Psoas muscle (tissue), 7 donors: ENCODE measurements at regions not wholly inside any gene's neighbourhood (a gene's known extent, or its start where the extent isn't known, plus 50 kb on each side); places are given as distances from the start of the nearest gene placed in this dataset.
"Not testable (repeated sequence)": the region's sequence is repeated elsewhere in the genome, so short reads cannot be mapped to it uniquely, and the experiment has no call there.

Experiments used
- ATAC-seq, 4 donors: fragments of 200-7000 bp; cut with Tn5 transposase; one replicate each; pipeline ENCODE4 v1.9.1; 2020; ENCODE audit warnings: moderate library complexity in 3 of 4, mild to moderate bottlenecking in 2 of 4
- DNase-seq, 2 donors: peaks; one replicate each; pipeline ENCODE4 v3.0.0-alpha.2; 2020
- H3K27ac ChIP-seq: fragments of 200-600 bp; one replicate; pipeline ENCODE4 v1.8.0; 2022
- H3K27me3 ChIP-seq, 3 donors: fragments of 200-600 bp in 1 of 3; one replicate each; pipeline versions ENCODE4 v1.6.1 to v1.8.0; 2013 to 2022; ENCODE audit warnings: low read length in 2 of 3, mild to moderate bottlenecking in 2 of 3, moderate library complexity in 1 of 3; ENCODE audit not compliant: insufficient read depth in 3 of 3
- H3K36me3 ChIP-seq, 2 donors: fragments of 200-600 bp in 1 of 2; one replicate each; pipeline versions ENCODE4 v1.6.1 to v1.8.0; 2013 to 2022; ENCODE audit warnings: low read depth in 1 of 2, mild to moderate bottlenecking in 1 of 2, moderate library complexity in 1 of 2; ENCODE audit not compliant: insufficient read depth in 1 of 2
- H3K4me1 ChIP-seq: fragments of 200-600 bp; one replicate; pipeline ENCODE4 v1.8.0; 2022
- H3K4me3 ChIP-seq: fragments of 200-600 bp; one replicate; pipeline ENCODE4 v1.8.0; 2022; ENCODE audit warnings: mild to moderate bottlenecking
- H3K9me3 ChIP-seq: fragments of 200-600 bp; one replicate; pipeline ENCODE4 v1.8.0; 2022
- WGBS, 3 donors: extraction: QIAGEN DNeasy Blood & Tissue Kit; methylation state at CpG; one replicate each; pipeline versions ENCODE4 v1.1.6 to v1.1.7; 2013; 5-methylcytosine and 5-hydroxymethylcytosine counted together
- intact Hi-C, 2 donors: fragments of 100-400 bp; cut with DNase I; formaldehyde crosslinking; loops; one replicate each; pipeline versions ENCODE4 v1.11.0 to v1.14.2; 2022
- TF ChIP-seq, protein P1 (sequence below): fragments of 200-600 bp; IDR thresholded peaks from one replicate; pipeline ENCODE4 v1.8.0; 2022; ENCODE audit warnings: antibody characterized with exemption
- donor health status: healthy with polysubstance abuse.
- donor health status: DM: no; HTN: no; CAD: no; lungs with moderate emphysema.
- donor health status: Bipolar disorder and iron deficiency.
- donor health status: healthy.
- donor health status: DM: yes; HTN: yes; CAD: no.
- donor health status: DM: no; HTN: no; CAD: no.
- donor health status: DM: yes; HTN: yes; CAD: no.

DNA sequence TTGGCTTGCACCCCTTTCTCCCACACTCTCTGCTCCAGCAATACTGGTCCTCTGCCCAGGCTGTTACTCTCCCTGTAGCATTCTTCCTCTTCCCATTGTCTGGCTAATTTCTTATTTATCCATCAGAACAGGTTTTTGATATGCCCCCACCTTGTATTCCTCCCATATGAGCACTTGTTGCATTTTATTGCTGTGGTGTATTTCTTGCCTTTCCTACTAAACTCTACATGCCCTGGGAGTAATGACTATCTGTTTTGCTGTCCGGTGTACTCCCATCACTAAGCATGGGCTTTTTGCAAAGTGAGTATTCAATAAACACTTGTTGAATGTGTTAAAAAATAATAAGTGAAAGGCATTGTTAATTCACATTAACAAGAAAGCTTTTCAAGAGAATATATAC lies 104.3 kb upstream of the RANBP3L start:
- H3K27ac ChIP-seq = no peak overlapping the region
- intact Hi-C loops = no loop called here
- 89 to 98% (median 97%) methylated on average over 1 of the region's 1 CpG for WGBS, 3 donors

GRCh38 chr5:36407396-36407795 lies 105.7 kb upstream of the RANBP3L start:
- TF ChIP-seq, protein P1, sequence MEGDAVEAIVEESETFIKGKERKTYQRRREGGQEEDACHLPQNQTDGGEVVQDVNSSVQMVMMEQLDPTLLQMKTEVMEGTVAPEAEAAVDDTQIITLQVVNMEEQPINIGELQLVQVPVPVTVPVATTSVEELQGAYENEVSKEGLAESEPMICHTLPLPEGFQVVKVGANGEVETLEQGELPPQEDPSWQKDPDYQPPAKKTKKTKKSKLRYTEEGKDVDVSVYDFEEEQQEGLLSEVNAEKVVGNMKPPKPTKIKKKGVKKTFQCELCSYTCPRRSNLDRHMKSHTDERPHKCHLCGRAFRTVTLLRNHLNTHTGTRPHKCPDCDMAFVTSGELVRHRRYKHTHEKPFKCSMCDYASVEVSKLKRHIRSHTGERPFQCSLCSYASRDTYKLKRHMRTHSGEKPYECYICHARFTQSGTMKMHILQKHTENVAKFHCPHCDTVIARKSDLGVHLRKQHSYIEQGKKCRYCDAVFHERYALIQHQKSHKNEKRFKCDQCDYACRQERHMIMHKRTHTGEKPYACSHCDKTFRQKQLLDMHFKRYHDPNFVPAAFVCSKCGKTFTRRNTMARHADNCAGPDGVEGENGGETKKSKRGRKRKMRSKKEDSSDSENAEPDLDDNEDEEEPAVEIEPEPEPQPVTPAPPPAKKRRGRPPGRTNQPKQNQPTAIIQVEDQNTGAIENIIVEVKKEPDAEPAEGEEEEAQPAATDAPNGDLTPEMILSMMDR = no peak
- no peak for DNase-seq
- intact Hi-C loops = no loop called here

More for the DNA sequence above, 104.3 kb upstream of the RANBP3L start:
- no peaks in the 10 kb centered on the region for H3K36me3 ChIP-seq
- no peaks in the 10 kb centered on the region for H3K9me3 ChIP-seq
- no peaks in the 10 kb centered on the region for H3K27me3 ChIP-seq
- TF ChIP-seq, protein P1 = no peak
- no peaks in the 10 kb centered on the region for H3K4me1 ChIP-seq
- H3K4me3 ChIP-seq = no peak overlapping the region
- ATAC-seq (no peak), DNase-seq (no peak)

DNA sequence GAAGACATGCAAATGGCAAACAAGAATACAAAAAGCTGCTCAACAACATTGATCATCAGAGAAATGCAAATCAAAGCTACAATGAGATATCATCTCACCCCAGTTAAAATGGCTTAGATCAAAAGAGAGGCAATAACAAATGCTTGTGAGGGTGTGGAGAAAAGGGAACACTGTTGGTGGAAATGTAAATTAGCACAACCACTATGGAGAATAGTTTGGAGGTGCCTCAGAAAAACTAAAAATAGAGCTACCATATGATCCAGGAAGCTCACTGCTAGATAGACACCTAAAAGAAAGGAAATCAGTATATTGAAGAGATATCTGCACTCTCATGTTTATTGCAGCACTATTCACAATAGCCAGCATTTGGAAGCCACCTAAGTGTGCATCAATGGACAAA lies 108.0 kb upstream of the RANBP3L start:
- DNase-seq, H3K4me3 ChIP-seq, H3K36me3 ChIP-seq, H3K9me3 ChIP-seq, H3K27me3 ChIP-seq, ATAC-seq, H3K27ac ChIP-seq, H3K4me1 ChIP-seq: not testable (repeated sequence)
- intact Hi-C loops = loop anchor here in 1 of 2 donors (10.0 kb wide), 1 partner anchor 195 kb away; the partner anchor contains the start of gene SLC1A3

More at GRCh38 chr5:36407396-36407795, 105.7 kb upstream of the RANBP3L start:
- H3K4me1 ChIP-seq = no peaks in the 10 kb centered on the region
- no peaks in the 10 kb centered on the region for H3K36me3 ChIP-seq
- H3K27ac ChIP-seq = no peak overlapping the region
- WGBS, 3 donors = 65 to 81% (median 69%) methylated on average over 2 of the region's 2 CpGs
- no peak overlapping the region for H3K4me3 ChIP-seq
- H3K27me3 ChIP-seq = no peaks in the 10 kb centered on the region
- no peak for ATAC-seq
- H3K9me3 ChIP-seq = no peaks in the 10 kb centered on the region

- not testable (repeated sequence) for DNase-seq, H3K27ac ChIP-seq, ATAC-seq, H3K4me1 ChIP-seq, H3K36me3 ChIP-seq, H3K9me3 ChIP-seq, H3K4me3 ChIP-seq, H3K27me3 ChIP-seq
- intact Hi-C loops = loop anchor here in 1 of 2 donors (10.0 kb wide), 1 partner anchor 194 kb away; the partner anchor contains the start of gene SLC1A3
- WGBS, 3 donors = 89 to 96% (median 91%) methylated on average over 2 of the region's 2 CpGs
These were observed 109.0 kb upstream of the RANBP3L start for GRCh38 chr5:36410672-36411071.

DNA sequence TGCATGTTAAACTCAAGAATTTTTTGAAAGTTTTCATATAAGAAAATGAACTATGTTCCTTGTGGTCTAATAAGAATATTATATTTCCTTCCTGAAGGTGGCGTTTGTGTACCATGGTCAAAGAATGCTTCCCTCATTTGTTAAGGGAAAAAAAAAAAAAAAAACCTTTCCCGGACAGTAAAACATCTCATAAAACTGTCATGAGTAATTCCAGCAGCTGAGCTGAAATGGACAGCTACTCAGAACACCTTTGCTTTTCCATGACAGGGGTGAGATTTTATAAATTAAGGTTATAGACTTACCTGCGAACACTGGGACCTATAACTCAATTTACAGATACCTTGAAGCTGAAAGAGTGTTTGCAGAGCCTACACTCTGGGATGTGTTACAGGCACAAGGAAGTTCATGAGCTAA lies 113.2 kb upstream of the RANBP3L start:
- Histone ChIP-seq H3K4me3 (no peak overlapping the region), H3K4me1 (peaks cover 5% of the 10 kb centered on the region), H3K9me3 (no peaks in the 10 kb centered on the region), H3K36me3 (no peaks in the 10 kb centered on the region), H3K27ac (no peak overlapping the region), H3K27me3 (no peaks in the 10 kb centered on the region)
- intact Hi-C loops = loop anchor here in 1 of 2 donors (1.0 to 10.0 kb wide), 3 partner anchors 92 to 281 kb away; partner anchors contain the start of gene SLC1A3
- TF ChIP-seq, protein P1 = peak; percentile 59
- 24 to 29% (median 26%) methylated on average over 3 of the region's 3 CpGs for WGBS, 3 donors
- DNase-seq (no peak), ATAC-seq (peak; percentile 57 to 88 (median 72))

DNA sequence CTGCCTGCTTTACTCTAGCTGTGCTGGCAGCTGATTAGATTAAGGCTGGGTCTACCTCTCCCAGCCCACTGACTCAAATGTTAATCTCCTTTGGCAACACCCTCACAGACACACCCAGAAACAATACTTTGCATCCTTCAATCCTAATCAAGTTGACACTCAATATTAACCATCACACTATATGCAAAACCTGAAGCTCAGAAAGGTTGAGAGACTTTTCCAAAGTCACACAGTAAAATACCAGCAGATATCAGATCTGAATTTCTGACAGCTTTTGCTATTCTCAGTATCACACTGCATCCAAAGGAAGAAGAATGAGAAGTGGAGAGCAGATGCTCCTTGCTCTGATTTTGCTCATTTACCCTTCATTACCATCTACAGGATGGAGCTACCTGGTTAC lies 114.9 kb upstream of the RANBP3L start:
- Histone ChIP-seq H3K4me1 (peaks cover 5% of the 10 kb centered on the region), H3K27ac (no peak overlapping the region), H3K4me3 (no peak overlapping the region), H3K36me3 (no peaks in the 10 kb centered on the region), H3K27me3 (no peaks in the 10 kb centered on the region), H3K9me3 (no peaks in the 10 kb centered on the region)
- intact Hi-C loops = loop anchor here (2.0 to 10.0 kb wide), 2 partner anchors 188 to 280 kb away; partner anchors contain the start of gene SLC1A3 (in 1 of the 2)
- ATAC-seq (no peak), DNase-seq (no peak)
- TF ChIP-seq, protein P1 = no peak
